LoVo (cell line): ENCODE measurements at regions not wholly inside any gene's neighbourhood (a gene's known extent, or its start where the extent isn't known, plus 50 kb on each side); places are given as distances from the start of the nearest gene placed in this dataset.

Source experiments
- DNase-seq: peaks from one replicate; pipeline ENCODE4 v3.0.0-alpha.2; 2016; ENCODE audit warnings: low spot score

DNA sequence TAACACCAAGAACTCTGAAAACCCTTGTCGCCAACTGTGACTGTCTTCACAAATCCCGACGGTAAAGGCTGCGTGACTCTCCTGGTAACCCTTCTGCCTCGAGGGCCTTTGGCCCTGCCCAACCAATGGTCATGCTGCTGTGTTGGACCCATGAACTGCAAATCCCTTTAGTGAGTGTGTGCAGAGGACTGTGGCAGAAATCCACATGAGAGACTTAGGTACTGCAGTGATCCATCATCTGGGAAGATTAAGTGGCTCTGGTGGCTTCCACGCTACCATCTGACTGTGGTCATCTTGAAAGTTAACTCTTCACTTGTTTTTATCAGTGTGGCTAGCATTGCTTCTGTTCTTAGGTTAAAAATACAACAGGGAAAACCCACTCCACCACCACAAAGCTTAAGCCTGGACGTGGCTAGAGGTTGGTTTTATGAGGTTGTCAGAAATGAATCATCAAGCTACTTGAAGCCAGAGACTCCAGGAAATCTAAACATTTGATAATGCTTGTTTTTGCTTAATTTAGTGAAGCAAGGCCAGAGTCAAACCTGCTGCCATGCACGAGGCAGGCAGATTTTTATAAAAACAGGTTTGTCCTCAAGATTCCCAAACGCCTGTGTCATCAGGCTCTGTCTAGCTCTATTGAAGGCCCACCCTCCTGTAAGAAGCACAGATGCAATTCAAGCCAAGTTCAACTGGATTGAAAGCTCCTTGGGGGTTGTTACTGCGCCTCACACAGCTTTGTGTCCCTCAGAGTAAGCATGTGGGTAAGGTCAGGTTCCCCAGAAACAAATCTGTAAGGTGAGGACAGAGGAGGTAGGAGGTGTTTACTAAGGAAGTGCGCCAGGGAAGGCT is 52.7 kb upstream of the ERCC6L2 start:
- DNase-seq: peak; percentile 73

DNA sequence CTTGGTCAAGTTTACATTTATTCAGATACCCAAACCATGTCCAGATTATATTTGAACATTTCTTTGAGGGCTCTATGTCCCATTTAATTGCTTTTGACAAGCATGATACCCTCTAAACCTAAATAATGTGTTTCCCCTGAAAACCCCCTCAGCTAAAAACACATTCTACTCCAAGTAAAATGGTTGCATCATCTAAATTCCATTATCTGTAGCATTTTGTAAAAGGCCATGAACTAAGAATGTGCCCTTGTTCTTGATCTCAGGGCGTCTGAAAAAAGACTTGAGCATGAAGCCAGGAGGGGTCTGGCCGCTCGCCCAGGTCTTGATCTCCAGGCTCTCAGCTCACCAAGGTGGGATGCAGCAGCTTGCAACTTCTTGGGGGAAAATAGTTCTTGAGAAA is 53.5 kb upstream of the ERCC6L2 start:
- no peak for DNase-seq

DNA sequence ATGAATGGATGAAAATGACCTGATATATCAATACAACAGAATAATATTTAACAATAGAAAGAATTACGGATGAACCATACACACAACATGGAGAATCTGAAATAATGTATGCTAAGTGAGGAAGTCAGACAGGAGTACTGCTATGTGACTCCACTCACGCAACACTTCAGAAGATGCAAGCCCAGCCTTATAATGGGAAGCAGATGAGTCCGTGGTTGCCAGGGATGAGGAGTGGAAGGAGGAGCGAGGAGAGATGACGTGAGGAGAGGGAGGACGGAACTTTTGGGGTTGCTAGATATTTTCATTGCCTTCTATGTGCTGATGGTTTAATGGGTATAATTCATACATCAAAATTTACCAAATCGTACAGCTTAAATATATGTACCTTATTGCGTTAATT is 55.4 kb upstream of the ERCC6L2 start:
- DNase-seq: no peak

DNA sequence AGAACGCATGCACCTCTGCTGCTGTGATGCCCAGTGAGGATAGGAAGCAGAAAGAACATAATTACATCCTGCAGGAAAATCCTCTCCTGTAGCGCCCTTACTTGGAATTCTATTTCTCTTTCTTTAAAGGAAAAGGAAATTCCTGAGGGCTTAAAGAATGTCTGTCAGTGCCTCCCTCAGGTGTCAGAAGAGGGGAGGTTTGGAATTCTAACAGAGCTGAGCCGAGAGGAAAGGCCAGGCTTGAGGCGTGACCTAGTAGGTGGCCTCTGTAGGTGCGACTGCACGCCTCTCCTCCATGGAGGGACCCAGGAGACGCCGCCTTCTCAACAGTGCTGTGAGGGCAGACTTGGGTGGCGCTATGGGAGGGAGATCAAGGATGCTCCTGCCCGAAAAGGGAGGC is 55.9 kb upstream of the ERCC6L2 start:
- DNase-seq: no peak

DNA sequence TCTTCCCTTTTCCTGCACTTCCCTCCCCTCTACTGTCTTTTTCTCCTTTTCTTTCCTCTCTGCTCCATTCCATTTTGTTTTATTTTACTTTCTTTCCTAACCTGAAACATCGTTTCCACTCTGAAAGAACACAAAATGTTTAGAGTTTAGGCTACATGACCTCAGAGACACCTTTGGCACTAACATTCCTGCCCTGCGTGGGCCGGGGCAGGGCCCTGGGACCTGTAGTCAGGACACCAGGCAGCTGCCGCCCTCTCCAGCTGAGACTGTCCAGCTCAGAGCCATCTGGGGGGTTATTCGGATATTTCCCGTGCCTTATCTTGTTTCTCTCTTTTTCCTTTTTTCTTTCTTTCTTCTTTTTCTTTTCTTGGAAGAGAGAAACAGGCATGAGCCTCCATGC is 58.3 kb upstream of the ERCC6L2 start:
- DNase-seq: no peak

DNA sequence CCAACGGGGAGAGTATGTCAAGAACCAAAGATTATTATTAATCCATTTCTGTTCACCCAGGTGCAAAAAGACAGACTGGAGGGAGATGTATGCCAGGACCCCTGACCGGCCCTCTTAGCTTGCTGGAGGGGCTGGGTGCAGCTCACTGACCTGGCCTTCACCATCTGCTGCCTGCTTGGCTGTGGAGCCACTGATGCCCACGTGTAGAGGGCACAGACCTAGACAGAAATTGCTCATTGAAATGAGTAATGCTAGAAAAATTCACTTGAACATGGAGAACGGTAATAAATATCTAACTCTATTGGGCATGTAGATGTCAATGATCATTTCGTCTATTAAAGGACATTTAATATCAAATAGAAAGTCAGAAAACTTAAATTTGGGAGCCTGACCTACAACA is 58.8 kb upstream of the ERCC6L2 start:
- no peak for DNase-seq

DNA sequence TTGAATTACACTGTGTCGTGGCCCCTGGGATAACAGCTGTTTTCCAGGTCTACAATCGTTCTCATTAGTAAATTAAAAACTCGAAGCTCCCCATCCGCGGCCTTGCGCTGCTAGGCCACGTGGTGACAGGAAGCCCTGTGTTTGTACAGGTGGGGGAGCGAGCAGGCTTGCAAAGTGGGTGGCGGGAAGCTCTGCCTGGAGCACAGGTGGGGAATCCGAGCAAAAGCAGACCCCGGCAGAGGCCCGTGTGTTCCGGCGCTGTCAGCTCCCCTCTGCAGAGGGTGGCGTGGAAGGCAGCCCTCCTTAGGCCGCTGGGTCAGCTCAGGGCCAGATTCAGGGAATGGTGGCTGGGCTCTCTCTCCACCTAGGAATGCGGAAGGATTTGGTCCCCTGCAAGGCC is 59.5 kb upstream of the ERCC6L2 start:
- no peak for DNase-seq

DNA sequence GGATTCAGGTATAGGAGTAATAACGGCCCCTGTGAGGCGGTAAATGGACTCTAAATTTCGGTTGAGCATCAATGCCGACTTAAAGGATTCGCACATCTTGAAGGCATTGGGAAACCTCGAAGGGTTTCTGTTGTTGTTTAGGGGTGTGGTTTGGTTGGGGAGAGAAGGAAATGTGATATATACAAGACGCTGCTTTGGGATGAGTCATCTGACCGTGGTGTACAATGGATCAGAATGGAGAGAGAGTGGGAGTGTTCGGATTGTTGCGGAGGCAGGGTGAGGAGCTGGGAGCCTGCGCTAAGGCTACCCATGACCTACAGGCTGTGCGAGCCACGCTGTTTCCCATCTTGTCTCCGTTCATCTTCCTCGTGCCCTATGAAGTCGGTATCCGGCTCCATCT is 60.4 kb upstream of the ERCC6L2 start:
- no peak for DNase-seq

DNA sequence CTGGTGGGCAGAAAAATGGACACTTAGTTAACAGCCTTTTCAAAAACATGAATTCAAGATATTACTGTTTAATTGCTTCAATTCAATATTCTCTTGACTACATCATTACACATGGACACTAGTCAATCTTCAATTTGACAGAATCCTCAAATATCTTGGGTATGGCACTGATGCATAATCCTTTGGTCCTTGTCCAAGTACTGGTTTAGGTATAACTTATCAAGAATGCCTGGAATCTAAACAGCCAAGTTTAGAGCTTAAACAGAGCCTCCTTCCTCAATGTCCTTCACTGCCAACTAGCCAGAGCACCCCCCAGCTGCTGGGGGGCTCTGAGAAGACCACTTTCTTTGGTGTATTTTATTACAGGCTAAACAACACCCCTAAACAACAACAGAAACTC is 61.6 kb upstream of the ERCC6L2 start:
- no peak for DNase-seq

DNA sequence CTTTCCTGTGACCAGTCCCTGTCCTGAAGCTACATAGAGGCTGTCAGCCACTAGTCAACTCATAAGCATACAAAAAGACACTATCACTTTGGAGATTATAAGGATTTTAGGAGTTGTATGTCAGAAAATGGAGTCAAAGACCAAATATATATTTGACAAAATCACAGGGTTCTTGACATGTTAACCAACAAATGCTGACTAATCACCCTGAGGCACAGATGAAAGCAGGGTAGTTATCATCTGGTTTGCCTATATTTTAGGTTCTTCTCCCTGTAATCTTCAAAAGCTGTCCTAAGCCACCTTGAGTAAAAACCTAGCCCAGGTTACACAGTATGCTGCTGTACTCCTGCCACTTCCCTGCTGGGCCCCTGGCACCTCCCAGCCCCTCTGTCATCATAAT is 64.7 kb upstream of the ERCC6L2 start:
- no peak for DNase-seq

DNA sequence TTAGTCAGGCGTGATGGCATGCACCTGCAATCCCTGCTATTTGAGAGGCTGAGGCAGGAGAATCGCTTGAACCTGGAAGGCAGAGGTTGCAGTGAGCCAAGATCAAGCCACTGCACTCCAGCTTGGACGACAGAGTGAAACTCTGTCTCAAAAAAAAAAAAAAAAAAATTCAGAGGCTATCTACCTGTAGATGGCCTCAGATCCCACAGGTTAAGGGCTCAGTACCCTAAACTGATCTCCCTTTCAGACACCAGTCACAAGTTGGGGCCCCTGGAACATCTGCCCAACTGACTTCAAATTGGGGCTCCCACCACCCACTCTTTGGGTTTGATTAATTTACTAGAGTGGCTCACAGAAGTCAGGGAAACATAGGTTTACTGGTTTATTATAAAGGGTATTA is 65.4 kb upstream of the ERCC6L2 start:
- no peak for DNase-seq

DNA sequence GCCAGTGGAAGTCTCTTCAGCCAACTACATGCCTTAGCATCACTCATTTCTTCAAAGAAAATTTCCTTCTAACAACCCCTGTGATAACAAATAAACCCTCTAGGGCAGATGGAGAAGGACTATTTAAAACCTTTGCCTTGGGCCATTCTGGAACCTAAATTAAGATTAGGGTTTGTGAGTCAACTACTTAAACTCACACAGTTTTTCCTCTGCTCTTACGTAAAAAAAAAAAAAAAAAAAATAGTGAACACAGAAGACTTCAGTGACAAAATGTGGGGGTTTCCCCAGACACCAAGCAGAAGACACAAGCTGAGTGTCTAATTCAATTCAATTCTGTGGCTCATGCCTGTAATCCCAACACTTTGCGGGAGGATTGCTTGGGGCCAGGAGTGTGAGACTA is 65.8 kb upstream of the ERCC6L2 start:
- DNase-seq: no peak

DNA sequence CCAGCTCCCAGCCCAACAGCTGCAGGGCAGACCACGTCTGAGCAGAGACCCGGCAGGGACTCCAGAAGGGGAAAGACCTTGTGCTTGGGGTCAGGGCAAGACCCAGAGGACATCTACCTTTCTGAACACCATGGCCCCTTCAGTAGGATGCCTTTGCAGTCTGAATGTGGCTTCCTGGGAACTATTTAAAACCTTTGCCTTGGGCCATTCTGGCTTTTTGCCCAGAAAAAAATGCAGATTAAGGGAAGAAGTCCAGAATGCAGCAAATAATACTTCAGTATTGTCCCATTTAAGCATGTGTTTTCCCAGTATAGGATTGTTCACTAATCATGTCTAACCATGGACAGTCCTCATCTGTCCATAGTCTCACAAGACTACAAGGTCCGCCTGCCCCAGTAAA is 67.5 kb upstream of the ERCC6L2 start:
- DNase-seq: no peak

DNA sequence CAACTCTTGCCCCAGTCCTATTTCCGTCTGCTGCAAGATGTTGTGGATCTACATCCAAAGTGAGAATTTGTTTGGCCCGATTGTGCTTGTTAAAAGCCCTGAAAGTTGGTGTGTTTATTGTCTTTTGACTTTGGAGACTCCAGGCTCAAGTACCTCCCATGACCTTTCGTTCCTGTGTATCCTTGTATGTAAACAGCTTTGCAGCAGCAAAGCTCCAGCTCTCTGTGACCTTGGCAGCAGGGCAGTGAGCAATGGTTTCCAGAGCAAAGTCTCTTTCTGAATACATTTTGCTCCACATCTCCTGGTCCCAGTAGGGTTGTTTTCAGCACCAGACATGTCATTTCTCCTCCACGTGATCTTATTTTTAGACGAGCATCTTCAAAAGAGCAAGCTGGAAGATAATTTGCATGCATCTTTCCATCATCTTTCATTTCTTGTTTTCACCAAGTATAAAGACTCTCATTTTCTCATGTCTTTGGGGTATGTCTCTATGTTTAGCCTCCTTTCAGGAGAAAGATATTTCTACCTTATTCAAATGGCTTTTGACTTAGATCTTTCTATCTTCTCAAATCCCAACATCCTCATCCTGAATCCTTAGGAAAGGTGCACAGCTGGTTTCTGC is 68.1 kb upstream of the ERCC6L2 start:
- DNase-seq: no peak

DNA sequence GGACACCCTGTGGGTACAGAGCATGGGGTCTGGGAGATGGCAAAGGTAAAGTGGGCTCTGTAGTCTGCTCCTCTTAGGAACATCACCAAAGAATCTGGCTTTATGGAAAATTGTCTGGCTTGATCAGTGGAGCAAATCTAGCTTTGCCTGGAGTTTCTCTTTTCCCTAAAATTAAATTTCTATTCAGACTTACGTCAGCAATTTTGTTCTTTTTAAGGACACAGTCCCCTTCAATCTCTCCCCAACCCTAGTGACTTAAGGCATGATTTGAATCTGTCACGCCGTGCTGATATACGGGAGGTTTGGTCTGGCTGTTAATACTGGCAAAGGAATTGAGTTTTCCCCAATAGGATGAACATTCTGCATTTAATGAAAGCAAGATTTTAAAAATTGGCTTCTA is 72.3 kb upstream of the ERCC6L2 start:
- DNase-seq: no peak

DNA sequence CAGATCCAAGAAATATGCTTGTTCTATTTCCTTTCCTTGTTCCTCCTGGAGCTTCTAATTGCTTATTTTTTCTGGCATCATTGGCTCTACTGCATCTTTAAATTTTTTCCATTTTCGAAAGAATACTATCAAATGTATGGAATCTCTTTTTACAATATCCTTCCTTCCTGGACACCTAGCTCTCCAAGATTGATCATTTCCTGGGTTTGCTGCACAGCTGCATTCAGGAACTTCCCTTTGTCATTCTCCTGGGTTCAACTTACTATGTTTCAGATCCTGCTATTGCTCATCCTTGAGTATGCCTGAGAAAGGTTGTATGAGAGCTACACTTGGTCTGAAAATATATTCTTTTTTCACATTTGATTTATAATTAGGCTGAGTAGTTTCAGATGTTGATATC is 73.7 kb upstream of the ERCC6L2 start:
- no peak for DNase-seq

DNA sequence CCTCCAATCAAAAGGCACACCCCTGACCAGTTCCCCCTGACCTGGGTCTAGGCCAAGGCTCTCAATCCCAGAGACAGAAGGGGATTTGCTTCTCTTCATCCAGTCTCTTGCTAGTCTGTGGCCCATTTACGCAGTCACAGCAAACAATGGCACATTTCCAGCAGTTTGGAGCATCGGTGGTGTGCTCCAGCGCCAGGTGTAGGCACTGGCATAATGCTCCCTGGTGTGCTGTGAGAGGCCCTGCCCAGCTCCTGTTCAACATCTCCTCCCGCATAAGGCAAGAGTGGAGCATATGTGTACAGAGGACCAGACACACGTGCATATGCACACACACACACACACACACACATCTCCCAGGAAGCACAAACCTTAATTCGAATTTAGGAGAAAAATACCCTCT is 79.5 kb upstream of the ERCC6L2 start:
- DNase-seq: no peak

DNA sequence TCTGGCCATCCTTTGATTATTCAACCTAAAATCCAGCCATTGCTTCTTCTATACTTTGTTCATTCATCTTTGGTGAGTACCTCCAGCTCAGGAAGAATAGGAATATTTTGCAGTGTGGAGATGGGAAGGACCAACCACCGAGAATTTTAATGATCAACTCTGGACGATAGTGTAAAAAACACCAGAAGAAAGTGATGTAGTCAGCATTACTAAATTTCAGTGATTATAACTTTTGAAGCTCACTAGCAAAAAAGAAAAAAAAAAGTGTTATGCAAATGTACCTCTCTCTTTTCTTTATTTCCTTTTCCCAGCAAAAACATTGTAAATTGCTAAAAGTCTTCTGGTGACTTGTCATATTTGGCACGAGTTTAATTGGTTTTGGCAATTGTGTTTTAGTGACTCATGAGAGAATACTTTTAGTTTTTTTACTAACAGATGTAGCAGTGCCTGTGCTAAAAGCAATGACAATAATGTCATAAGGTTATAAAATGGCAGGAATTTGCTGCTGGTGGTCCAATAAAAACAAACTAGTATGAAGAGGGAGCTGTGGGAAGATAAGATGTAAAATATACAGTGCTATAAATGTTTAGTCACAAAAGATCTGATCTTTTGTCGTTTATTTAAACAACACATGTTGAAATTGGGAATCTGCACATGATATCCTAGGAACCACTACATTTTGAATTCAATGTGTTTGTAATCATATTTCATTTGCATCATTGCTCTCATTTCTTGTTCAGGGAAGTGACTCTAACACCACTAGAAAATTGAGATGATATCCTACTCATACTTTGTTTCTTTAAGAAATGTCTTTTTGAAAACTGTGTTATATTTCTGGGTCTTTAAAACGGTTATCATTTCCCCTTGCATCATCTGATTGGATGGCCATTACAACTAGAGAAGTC is 81.3 kb upstream of the ERCC6L2 start:
- DNase-seq: peak; percentile 70

DNA sequence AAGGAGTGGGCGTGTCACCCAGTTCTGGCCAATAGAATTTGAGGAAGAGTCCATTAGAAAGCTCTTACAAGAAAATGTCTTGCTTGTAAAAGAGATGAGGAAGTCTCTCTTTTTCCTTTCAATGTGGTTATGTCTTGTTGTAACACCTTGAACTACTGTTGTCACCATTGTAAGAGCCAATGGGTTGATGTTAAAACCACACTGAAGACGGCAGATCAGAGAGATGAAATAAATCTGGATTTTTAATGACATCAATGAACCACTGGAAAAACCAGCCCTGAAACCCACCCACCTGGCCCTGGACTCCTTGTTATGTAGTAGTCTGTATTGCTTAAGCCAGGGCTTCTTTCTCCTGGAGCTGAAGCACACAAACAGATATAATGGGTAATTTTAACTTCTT is 83.8 kb upstream of the ERCC6L2 start:
- DNase-seq: no peak

DNA sequence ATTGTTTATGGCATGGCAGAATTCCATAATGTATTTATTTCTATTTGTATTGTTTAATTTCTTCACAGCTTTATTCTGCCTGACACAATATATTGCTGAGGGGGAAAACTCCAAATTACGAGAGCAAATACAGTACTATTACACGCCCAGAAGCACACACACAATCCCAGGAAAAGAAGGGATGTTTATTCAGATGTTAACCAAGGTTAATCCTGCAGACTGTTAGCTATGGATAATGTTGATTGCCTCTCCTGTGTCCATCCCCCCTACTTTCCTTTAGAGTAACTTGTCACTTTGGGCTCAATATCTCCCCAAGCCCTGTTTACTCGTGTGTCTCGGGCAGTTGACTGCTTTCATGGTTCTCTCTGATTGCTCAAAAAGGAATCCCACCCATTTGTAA is 84.2 kb upstream of the ERCC6L2 start:
- DNase-seq: no peak

DNA sequence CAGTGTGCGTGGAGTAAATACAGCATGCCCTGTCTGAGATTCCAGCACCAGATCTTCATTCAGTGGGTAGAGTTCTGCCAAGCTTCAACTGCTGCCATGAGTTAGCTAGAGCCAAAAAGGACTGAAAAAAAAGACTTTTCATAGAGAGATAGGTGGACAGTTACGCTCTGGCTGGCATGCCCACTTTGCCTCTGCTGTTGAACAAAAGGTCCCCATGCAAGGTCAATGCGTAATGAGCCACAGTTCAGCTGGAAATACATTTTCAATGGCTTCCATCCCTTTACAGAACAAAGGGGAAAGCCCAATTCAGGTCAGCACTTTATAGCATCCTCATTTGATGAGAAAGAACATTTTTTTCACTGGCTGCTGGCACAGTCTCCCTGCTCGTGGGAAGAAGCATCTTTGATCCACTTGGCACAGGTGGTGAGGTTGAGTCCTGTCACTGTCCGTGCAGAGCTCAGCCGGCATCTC is 86.9 kb upstream of the ERCC6L2 start:
- no peak for DNase-seq

DNA sequence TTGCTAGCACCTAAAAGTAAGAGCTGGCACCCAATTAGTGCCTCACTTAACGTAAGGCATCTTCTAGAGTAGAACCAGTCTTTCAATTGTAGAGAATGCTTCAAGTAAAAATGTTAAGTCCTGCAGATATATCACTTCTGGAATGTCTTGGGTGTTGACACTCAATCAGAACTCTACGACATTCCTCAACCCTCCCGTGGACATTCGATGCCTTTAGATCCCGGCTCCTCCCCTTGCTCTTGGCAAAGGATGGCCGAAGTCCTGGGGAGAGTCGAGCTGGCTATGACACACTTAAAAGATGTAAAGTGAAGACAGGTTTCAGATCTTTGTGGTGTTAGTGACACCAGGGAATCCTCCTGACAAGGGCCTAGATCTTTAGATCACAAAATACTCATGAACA is 87.5 kb upstream of the ERCC6L2 start:
- DNase-seq: no peak

DNA sequence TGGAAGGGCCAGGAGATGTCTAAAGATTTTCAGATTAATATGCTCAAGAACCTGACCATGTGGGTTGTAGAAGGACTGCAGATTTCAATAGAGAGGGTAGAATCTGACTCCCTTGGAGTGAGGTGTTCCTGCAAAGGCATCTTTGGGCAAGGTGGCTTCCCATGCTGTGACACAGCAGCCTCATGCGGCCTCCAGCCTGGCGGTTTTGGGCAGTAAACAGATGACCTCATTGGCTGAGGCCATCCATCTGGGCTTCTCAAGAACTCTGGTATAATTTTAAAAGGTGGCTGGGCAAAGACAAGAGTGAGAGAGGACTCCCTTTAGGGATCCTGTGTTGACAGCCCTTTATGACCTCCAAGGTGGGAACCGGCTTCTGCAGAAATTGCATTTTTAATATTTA is 90.3 kb upstream of the ERCC6L2 start:
- DNase-seq: no peak
